KMS-11 (cell line): ENCODE measurements at regions not wholly inside any gene's neighbourhood (a gene's known extent, or its start where the extent isn't known, plus 50 kb on each side); places are given as distances from the start of the nearest gene placed in this dataset.

Source experiments
- H2AFZ ChIP-seq: fragments of 200-600 bp; sonication (generic); 2 replicates; pipeline ENCODE4 v1.6.1; 2016; ENCODE audit warnings: antibody characterized with exemption, mixed run types, low read depth
- H3K27ac ChIP-seq: fragments of 200-600 bp; sonication (generic); 2 replicates; pipeline ENCODE4 v1.6.1; 2016; ENCODE audit warnings: mild to moderate bottlenecking, mixed run types
- H3K27me3 ChIP-seq: fragments of 200-600 bp; sonication (generic); 2 replicates; pipeline ENCODE4 v1.6.1; 2017; ENCODE audit warnings: mild to moderate bottlenecking, low read depth, mixed run types, moderate library complexity; ENCODE audit not compliant: insufficient read depth
- H3K36me3 ChIP-seq: fragments of 200-600 bp; sonication (generic); 2 replicates; pipeline ENCODE4 v1.6.1; 2017; ENCODE audit warnings: mild to moderate bottlenecking, mixed run types; ENCODE audit not compliant: insufficient read depth
- H3K4me1 ChIP-seq: fragments of 200-600 bp; sonication (generic); 2 replicates; pipeline ENCODE4 v1.6.1; 2016; ENCODE audit warnings: mild to moderate bottlenecking, low read depth, mixed run types; ENCODE audit not compliant: poor library complexity, severe bottlenecking
- H3K4me2 ChIP-seq: fragments of 200-600 bp; sonication (generic); 2 replicates; pipeline ENCODE4 v1.7.0; 2016; ENCODE audit warnings: mild to moderate bottlenecking, mixed run types
- H3K4me3 ChIP-seq: fragments of 200-600 bp; sonication (generic); IDR thresholded peaks from 2 replicates; pipeline ENCODE4 v1.6.1; 2017; ENCODE audit warnings: low read depth, low read length, mixed read lengths; ENCODE audit not compliant: insufficient read depth
- H3K79me2 ChIP-seq: fragments of 200-600 bp; sonication (generic); 2 replicates; pipeline ENCODE4 v1.6.1; 2016; ENCODE audit warnings: low read depth, mixed run types; ENCODE audit not compliant: insufficient read depth
- H3K9ac ChIP-seq: fragments of 200-600 bp; sonication (generic); 2 replicates; pipeline ENCODE4 v1.6.1; 2016; ENCODE audit warnings: mild to moderate bottlenecking, mixed run types
- H4K20me1 ChIP-seq: fragments of 200-600 bp; sonication (generic); 2 replicates; pipeline ENCODE4 v1.6.1; 2016; ENCODE audit warnings: mild to moderate bottlenecking, mixed run types; ENCODE audit not compliant: insufficient read depth
- TF ChIP-seq, protein P1 (sequence below): fragments of 200-600 bp; sonication (generic); conservative IDR thresholded peaks from 2 replicates; pipeline ENCODE4 v1.6.1; 2017; ENCODE audit warnings: low read depth, mild to moderate bottlenecking, antibody characterized with exemption, low read length, moderate library complexity, mixed read lengths

DNA sequence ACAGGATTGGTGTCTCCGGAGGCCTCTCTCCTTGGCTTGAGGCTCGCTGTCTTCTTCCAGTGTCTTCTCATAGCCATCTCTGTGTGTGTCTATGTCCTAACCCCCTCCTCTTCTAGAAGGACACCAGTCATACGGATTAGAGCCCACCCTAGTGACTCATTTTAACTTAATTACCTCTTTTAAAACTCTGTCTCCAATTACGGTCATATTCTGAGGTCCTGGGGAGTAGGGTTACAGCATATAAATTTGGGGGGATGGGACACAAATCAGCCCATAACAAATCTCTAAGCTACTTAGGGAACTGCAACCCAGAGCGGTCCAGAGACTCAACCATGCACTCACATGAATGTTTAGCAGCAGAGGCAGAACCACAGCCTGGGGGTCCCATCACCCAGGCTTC lies 56.1 kb upstream of the SASH1 start:
- H3K36me3 ChIP-seq, result no peaks in the 10 kb centered on the region
- no peak overlapping the region for H2AFZ ChIP-seq
- H3K27ac ChIP-seq, result no peak overlapping the region
- H3K4me3 ChIP-seq, result no peak overlapping the region
- no peak overlapping the region for H3K9ac ChIP-seq
- TF ChIP-seq, protein P1, sequence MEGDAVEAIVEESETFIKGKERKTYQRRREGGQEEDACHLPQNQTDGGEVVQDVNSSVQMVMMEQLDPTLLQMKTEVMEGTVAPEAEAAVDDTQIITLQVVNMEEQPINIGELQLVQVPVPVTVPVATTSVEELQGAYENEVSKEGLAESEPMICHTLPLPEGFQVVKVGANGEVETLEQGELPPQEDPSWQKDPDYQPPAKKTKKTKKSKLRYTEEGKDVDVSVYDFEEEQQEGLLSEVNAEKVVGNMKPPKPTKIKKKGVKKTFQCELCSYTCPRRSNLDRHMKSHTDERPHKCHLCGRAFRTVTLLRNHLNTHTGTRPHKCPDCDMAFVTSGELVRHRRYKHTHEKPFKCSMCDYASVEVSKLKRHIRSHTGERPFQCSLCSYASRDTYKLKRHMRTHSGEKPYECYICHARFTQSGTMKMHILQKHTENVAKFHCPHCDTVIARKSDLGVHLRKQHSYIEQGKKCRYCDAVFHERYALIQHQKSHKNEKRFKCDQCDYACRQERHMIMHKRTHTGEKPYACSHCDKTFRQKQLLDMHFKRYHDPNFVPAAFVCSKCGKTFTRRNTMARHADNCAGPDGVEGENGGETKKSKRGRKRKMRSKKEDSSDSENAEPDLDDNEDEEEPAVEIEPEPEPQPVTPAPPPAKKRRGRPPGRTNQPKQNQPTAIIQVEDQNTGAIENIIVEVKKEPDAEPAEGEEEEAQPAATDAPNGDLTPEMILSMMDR, result no peak
- H3K4me1 ChIP-seq, result no peaks in the 10 kb centered on the region
- no peaks in the 10 kb centered on the region for H3K79me2 ChIP-seq
- H3K27me3 ChIP-seq, result no peaks in the 10 kb centered on the region
- no peak overlapping the region for H3K4me2 ChIP-seq
- H4K20me1 ChIP-seq, result no peaks in the 10 kb centered on the region

DNA sequence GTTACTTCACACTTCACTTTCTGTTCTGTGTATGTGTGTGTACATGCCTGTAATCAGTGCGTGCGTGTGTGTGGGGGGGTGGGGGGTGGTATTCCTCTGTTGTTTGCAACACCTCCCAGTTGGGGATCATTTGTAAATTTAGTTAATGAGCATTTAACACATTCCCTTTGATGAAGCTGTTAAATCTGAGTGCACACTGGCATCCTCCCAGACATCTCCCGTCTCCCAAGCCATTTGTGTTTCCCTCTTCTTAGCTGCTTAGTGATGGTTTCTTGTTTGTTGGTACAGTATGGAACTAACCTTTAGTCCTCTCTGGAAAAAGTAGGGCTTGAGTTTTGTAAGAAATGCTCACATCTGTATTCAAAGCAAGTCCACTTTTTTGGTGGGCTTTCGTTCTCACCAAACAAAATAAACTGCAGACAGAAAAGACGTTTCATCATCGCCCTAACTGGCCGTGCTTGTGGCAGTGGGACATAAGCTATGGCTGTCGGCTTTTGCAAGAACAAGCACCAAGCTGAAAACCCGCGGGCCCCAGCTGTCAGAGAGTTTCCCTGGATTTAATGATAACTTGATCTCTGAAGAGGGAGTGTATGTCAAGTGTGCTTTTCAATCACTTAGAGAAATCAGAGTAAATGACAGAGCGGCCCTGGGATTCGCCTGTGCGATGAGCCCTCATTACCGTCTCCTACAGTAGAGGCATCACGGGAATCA lies 54.9 kb upstream of the SASH1 start:
- Histone ChIP-seq H3K36me3 (no peaks in the 10 kb centered on the region), H3K27me3 (no peaks in the 10 kb centered on the region), H3K4me2 (no peak overlapping the region), H4K20me1 (no peaks in the 10 kb centered on the region), H3K79me2 (no peaks in the 10 kb centered on the region), H3K4me3 (no peak overlapping the region), H3K27ac (no peak overlapping the region), H2AFZ (no peak overlapping the region), H3K9ac (no peak overlapping the region), H3K4me1 (no peaks in the 10 kb centered on the region)
- TF ChIP-seq, protein P1, result no peak

DNA sequence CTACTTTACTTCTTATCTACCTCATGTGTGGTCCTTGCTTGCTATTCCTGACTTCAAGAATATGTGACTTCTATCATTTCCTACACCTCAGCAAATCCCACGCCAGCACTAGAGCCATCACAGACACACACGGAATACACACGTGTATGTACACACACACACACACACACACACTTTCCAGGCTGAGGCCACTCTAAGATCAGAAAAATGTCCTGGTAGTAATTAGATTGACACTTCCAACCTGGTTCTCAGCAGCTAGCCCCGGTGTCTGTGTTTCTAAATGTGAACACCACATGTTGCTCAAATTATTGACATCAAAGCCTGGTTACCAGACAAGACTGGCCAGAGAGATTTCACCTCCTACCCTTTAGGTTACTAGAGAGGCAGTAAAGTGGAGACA lies 54.1 kb upstream of the SASH1 start:
- no peaks in the 10 kb centered on the region for H3K79me2 ChIP-seq
- no peak overlapping the region for H3K27ac ChIP-seq

DNA sequence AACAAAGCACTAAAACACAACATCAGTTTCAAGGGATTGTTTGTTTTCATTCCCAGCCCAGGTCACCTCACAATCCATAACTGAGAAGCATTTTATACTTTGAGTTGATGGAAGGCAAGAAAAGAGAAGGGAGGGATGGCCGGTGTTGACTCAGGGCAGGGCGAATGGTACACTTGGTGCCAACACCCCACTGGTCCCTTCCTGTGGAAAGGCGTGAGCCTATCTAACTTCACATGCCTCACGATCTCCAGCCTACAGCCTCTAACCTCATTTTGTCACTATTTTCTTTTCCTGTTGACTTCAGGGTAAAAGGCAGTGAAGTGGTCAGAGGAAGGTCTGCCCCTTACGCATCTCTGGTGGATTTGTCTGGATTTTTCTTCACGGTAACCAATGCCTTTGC lies 53.5 kb upstream of the SASH1 start:
- Histone ChIP-seq H3K4me3 (no peak overlapping the region), H3K27ac (no peak overlapping the region), H3K4me2 (no peak overlapping the region), H3K27me3 (no peaks in the 10 kb centered on the region), H3K4me1 (no peaks in the 10 kb centered on the region), H3K79me2 (no peaks in the 10 kb centered on the region), H4K20me1 (no peaks in the 10 kb centered on the region), H2AFZ (no peak overlapping the region), H3K9ac (no peak overlapping the region), H3K36me3 (no peaks in the 10 kb centered on the region)
- TF ChIP-seq, protein P1, result no peak

More for the DNA sequence above, 54.1 kb upstream of the SASH1 start:
- Histone ChIP-seq H3K36me3 (no peaks in the 10 kb centered on the region), H3K4me1 (no peaks in the 10 kb centered on the region), H4K20me1 (no peaks in the 10 kb centered on the region), H2AFZ (no peak overlapping the region), H3K4me3 (no peak overlapping the region), H3K9ac (no peak overlapping the region), H3K4me2 (no peak overlapping the region), H3K27me3 (no peaks in the 10 kb centered on the region)
- TF ChIP-seq, protein P1, result no peak
